ENCODE measurements at regions not wholly inside any gene's neighbourhood (a gene's known extent, or its start where the extent isn't known, plus 50 kb on each side); places are given as distances from the start of the nearest gene placed in this dataset.
A peak's percentile ranks its signal among the peaks of the same experiment; 100 is the strongest.
"Not testable (repeated sequence)": the region's sequence is repeated elsewhere in the genome, so short reads cannot be mapped to it uniquely, and the experiment has no call there.

- DNase-seq, result no peak
Observed at GRCh38 chr2:84129018-84129417, 330.1 kb downstream of the SUCLG1 start.

GRCh38 chr2:84127812-84128211 is 331.3 kb downstream of the SUCLG1 start:
- not testable (repeated sequence) for DNase-seq

- DNase-seq, result no peak
Observed at GRCh38 chr2:84126530-84126929, 332.6 kb downstream of the SUCLG1 start.

DNA sequence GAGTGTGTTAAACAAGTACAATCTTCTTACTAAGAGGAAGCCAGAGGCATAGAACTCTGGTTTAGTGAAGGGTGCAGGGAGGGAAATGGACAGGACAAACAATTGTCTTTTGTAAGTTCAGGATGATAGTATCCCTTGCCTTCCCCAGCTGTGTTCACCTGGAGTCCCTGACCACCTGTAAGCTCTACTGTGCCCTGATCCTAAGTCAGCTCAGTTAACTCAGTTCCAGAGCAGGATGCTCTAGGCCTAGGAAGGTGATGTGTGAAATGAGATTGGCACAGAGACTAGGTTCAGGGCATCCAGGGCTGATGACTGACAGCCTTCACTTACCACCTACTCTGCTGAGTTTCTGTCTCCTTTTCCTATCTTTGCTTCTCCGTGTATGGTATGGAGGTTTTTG is 333.0 kb downstream of the SUCLG1 start:
- DNase-seq, result no peak

- no peak for DNase-seq
Observed at GRCh38 chr2:84116143-84116542, 342.9 kb downstream of the SUCLG1 start.

DNA sequence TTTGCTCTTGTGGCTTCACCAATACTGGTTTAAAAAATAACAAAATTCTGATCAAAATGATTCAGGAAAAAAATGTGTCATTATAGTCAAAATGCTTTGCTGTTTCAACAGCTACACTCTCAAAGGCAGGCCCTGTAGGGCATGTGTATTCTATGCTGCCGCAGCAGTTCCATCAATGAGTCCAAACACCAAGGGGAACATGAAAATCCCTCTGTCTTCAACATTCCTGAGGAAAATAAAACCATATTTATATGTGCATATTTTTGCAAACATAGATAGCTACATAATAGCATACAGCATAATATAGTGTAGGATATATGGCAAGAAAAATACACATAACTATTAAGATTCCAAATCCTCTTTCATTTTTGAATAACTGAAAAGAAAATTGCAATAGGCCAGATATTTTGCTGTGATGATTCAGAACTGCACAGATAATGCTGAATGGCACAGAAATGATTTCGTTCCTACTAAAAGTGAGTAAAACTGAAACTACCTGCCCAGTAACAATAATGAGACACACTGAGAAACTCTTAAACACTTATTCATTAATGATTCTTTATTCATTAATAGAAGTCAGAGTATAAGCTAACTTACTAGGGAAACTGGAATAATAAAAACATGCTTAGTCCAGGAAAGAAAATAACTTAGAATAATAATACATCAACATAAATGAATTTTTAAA is 343.8 kb downstream of the SUCLG1 start:
- no peak for DNase-seq

DNA sequence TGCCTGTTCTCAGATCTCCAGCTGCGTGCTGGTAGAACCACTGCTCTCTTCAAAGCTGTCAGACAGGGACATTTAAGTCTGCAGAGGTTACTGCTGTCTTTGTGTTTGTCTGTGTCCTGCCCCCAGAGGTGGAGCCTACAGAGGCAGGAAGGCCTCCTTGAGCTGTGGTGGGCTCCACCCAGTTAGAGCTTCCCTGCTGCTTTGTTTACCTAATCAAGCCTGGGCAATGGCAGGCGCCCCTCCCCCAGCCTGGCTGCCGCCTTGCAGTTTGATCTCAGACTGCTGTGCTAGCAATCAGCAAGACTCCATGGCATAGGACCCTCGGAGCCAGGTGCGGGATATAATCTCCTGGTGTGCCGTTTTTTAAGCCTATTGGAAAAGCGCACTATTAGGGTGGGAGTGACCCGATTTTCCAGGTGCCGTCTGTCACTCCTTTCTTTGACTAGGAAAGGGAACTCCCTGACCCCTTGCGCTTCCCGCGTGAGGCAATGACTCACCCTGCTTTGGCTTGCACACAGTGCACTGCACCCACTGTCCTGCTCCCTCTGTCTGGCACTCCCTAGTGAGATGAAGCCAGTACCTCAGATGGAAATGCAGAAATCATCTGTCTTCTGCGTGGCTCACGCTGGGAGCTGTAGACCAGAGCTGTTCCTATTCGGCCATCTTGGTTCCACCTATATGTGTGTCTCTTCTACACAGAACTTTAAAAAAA is 355.1 kb downstream of the SUCLG1 start:
- not testable (repeated sequence) for DNase-seq

- no peak for DNase-seq
Observed at GRCh38 chr2:84102274-84102673, 356.8 kb downstream of the SUCLG1 start.

GRCh38 chr2:84088656-84089055 is 370.4 kb downstream of the SUCLG1 start:
- DNase-seq, result no peak

- DNase-seq, result no peak
Observed at GRCh38 chr2:84085562-84085961, 373.5 kb downstream of the SUCLG1 start.

GRCh38 chr2:84084856-84085255 is 374.2 kb downstream of the SUCLG1 start:
- no peak for DNase-seq

DNA sequence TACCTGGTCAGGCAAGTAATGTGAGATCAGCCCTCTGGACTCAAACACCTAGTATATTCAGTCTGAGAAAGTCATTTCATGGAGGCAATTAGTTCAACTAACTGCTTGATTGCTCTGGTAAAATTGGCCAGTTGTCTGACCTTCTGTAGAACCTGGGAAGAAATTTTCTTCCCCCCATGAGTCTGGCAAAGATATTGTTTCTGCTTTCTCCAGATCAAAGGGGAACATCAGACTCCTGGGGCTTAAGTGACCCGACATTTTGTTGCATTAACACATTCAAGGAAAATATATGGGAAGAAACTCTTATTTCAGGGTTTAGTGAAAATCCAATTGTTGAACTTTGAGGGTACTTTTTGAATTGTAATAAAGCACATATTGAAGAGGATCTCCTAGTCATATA is 375.1 kb downstream of the SUCLG1 start:
- DNase-seq, result no peak

- no peak for DNase-seq
Observed at GRCh38 chr2:84078471-84078870, 380.6 kb downstream of the SUCLG1 start.

GRCh38 chr2:84077496-84077895 is 381.6 kb downstream of the SUCLG1 start:
- DNase-seq, result peak; percentile 37 to 44

GRCh38 chr2:84071050-84071449 is 388.0 kb downstream of the SUCLG1 start:
- DNase-seq, result no peak

GRCh38 chr2:84065857-84066256 is 393.2 kb downstream of the SUCLG1 start:
- DNase-seq, result no peak

DNA sequence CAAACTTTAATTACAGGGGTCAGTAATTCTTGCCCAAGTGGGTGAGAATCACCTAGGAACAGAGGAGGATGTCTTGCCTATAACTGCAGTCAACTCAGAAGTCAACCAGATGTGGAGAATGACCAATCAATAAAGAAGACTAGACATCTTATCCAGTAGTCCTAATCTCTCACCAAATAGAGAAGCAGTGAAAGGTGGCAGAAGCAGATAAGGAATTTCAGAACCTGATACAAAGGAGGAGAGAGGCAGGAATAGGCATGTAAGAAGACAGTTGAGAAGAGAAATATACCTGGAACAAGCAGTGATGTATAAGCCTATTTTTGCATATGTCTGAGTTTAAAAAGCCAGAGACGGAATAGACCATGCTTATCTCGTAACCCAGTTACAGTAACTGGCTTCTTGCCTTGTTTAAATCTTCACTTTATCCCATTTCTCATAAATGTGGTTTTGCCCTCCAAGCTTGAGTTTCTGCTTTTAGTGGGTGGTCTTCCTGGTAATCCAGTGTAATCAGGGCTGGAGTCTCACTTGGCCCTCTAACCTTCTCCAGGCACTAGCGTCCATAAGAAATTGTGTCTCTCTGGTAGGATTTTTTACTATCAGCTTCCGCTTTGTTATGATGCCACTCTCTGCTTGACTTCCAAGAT is 401.0 kb downstream of the SUCLG1 start:
- DNase-seq, result no peak

GRCh38 chr2:84055816-84056215 is 403.3 kb downstream of the SUCLG1 start:
- DNase-seq, result no peak

DNA sequence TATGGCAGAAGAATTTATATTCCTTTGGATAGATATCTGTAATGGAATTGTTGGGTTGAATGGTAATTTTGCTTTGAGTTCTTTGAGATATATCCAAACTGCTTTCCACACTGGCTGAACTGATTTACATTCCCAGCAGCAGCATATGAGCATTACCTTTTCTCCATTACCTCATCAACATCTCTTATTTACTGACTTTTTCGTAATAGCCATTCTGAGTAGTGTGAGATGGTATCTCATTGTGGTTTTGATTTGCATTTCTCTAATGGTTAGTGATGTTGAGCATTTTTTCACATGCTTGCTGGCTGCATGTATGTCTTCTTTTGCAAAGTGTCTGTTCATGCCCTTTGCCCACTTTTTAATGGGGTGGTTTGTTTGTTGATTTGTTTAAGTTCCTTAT is 404.5 kb downstream of the SUCLG1 start:
- not testable (repeated sequence) for DNase-seq

GRCh38 chr2:84052913-84053312 is 406.2 kb downstream of the SUCLG1 start:
- DNase-seq, result no peak

DNA sequence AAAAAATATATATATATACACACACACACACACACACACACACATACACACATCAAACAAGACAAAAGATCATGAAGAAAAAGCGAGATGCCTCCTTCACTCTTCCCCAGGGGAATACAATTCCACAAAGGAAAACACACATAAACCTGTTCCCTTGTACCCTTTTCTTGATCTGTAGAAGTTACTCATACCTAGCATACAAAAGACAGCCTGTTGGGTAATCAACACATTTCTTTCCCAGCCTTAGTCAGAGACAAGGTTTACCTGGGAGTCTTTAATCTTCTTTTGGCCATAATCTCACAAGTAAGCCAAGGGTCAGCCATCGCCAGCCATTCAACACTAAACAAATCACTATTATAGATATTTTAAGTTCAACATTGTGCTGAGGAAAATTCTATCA is 407.0 kb downstream of the SUCLG1 start:
- DNase-seq, result no peak

DNA sequence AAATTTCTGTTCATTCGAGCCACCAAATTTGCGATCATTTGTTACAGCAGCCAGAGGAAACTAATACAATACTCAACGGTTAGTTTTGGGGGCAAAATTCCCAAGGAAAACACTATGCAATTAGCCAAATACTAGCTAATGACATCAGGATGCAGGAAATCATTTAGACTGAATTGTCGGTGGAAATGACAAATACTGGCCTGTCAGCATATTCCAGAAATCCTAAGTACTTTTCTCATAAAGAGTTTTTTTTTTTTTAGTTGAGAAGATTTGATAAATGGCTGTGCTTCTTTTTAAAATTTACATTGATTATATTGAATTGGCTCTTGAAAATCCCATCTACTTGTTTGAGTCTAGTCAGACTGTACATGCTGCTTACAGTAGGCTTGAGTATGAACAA is 410.1 kb downstream of the SUCLG1 start:
- DNase-seq, result no peak

DNA sequence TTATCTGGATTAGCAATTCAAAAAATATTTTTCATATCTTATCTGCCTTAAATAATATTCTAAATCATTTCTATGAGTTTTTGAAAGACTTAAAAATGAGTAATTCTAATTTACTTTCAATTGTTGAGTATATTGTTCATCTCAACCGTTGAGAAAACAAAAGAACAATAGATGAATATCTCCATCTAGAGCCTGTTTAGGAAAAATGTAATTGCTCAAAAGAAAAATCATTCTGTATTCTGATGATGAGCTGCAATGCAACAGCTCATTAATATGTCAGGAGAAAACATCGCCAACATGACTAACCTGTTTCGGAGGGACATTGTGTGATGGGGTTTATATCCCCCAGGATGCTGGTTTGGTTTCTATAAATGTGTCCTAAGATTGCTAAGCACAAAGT is 417.6 kb downstream of the SUCLG1 start:
- DNase-seq, result no peak

DNA sequence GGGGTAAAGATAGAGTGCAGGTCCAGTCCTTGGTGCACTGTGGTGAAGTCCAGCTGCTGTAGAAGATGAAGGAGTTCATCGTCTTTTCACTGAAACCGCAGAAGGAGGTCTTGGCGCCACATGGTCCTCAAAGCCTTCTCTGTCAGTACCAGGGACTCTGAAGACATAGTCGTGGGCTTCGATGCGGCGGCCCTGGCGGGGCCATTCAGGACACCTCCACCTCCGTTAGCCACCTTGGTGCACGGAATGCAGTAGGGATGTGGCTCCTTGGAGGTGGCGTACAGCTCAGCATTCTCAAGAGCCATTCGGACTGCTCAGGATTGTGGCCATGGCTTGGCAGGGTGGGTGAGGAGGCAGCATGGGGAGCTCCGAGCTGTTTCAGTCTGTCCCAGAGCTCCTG is 418.8 kb downstream of the SUCLG1 start:
- DNase-seq, result no peak
